Neural cell (in vitro differentiated cells): ENCODE measurements at regions not wholly inside any gene's neighbourhood (a gene's known extent, or its start where the extent isn't known, plus 50 kb on each side); places are given as distances from the start of the nearest gene placed in this dataset.

ENCODE experiments used
- H2AFZ ChIP-seq: fragments of 200-600, 300-800 bp; sonication (generic), shearing (Covaris generic); 2 replicates; pipeline ENCODE4 v1.6.0; 2014; ENCODE audit warnings: low read depth, mild to moderate bottlenecking, antibody characterized with exemption, low read length, moderate library complexity
- H3F3A ChIP-seq: fragments of 200-600 bp; shearing (Covaris generic); 2 replicates; pipeline ENCODE4 v1.6.1; 2016; ENCODE audit warnings: mild to moderate bottlenecking, moderate library complexity, mixed read lengths, antibody characterized with exemption, low read length; ENCODE audit not compliant: insufficient read depth, poor library complexity, severe bottlenecking
- H3K27ac ChIP-seq: fragments of 200-600, 300-800 bp; sonication (generic), shearing (Covaris generic); 2 replicates; pipeline ENCODE4 v1.5.1; 2014; ENCODE audit warnings: mild to moderate bottlenecking, low read length, moderate library complexity
- H3K27me3 ChIP-seq: fragments of 300-800, 200-600 bp; sonication (generic), shearing (Covaris generic); 2 replicates; pipeline ENCODE4 v1.6.0; 2014; ENCODE audit warnings: mild to moderate bottlenecking, low read depth, low read length, moderate library complexity; ENCODE audit not compliant: insufficient read depth
- H3K36me3 ChIP-seq: fragments of 300-800, 200-600 bp; sonication (generic), shearing (Covaris generic); 2 replicates; pipeline ENCODE4 v1.5.1; 2014; ENCODE audit warnings: mild to moderate bottlenecking, antibody characterized with exemption, low read length, moderate library complexity; ENCODE audit not compliant: insufficient read depth
- H3K4me2 ChIP-seq: fragments of 300-800, 200-600 bp; sonication (generic), shearing (Covaris generic); 2 replicates; pipeline ENCODE4 v1.6.0; 2014; ENCODE audit warnings: mild to moderate bottlenecking, low read length
- H3K4me3 ChIP-seq: fragments of 300-800, 200-600 bp; sonication (generic), shearing (Covaris generic); 2 replicates; pipeline ENCODE4 v1.5.1; 2014; ENCODE audit warnings: mild to moderate bottlenecking, low read length, moderate library complexity
- H3K79me2 ChIP-seq: fragments of 200-600 bp; shearing (Covaris generic); replicated peaks from 2 replicates; pipeline ENCODE4 v1.6.0; 2014; ENCODE audit warnings: mild to moderate bottlenecking, low read length, moderate library complexity; ENCODE audit not compliant: insufficient read depth
- H3K9ac ChIP-seq: fragments of 300-800, 200-600 bp; sonication (generic), shearing (Covaris generic); 2 replicates; pipeline ENCODE4 v1.6.1; 2016; ENCODE audit warnings: mild to moderate bottlenecking, low read length, mixed read lengths
- H3K9me2 ChIP-seq: fragments of 200-600 bp; shearing (Covaris generic); 2 replicates; pipeline ENCODE4 v1.6.1; 2016; ENCODE audit warnings: mild to moderate bottlenecking, low read length, mixed read lengths; ENCODE audit not compliant: insufficient read depth
- H3K9me3 ChIP-seq: fragments of 200-600, 300-800 bp; sonication (generic), shearing (Covaris generic); 2 replicates; pipeline ENCODE4 v1.6.1; 2016; ENCODE audit warnings: mild to moderate bottlenecking, mixed run types, low read length, moderate library complexity, mixed read lengths
- H4K20me1 ChIP-seq: fragments of 200-600 bp; shearing (Covaris generic); 2 replicates; pipeline ENCODE4 v1.6.1; 2016; ENCODE audit warnings: mild to moderate bottlenecking, mixed run types; ENCODE audit not compliant: insufficient read depth
- CTCF ChIP-seq: fragments of 450-650 bp; IDR thresholded peaks from 2 replicates; pipeline ENCODE4 v1.5.1; 2014; ENCODE audit warnings: antibody characterized with exemption, mild to moderate bottlenecking, moderate library complexity; ENCODE audit not compliant: poor library complexity, severe bottlenecking
- EP300 ChIP-seq: fragments of 450-650 bp; conservative IDR thresholded peaks from 2 replicates; pipeline ENCODE4 v1.6.1; 2014; ENCODE audit warnings: antibody characterized with exemption, mild to moderate bottlenecking, moderate library complexity; ENCODE audit not compliant: poor library complexity, severe bottlenecking
- EZH2 ChIP-seq: fragments of 200-600, 300-800 bp; shearing (Covaris generic), sonication (generic); IDR thresholded peaks from 2 replicates; pipeline ENCODE4 v1.6.1; 2014; ENCODE audit warnings: antibody characterized with exemption, low read length, borderline replicate concordance, mild to moderate bottlenecking; ENCODE audit not compliant: insufficient read depth, poor library complexity, severe bottlenecking
- MXI1 ChIP-seq: fragments of 450-650 bp; conservative IDR thresholded peaks from 2 replicates; pipeline ENCODE4 v1.6.1; 2014; ENCODE audit warnings: antibody characterized with exemption, mild to moderate bottlenecking; ENCODE audit not compliant: poor library complexity, severe bottlenecking
- POLR2AphosphoS5 ChIP-seq: IDR thresholded peaks from 2 replicates; pipeline ENCODE4 v1.6.1; 2012
- RAD21 ChIP-seq: fragments of 450-650 bp; conservative IDR thresholded peaks from 2 replicates; pipeline ENCODE4 v1.6.1; 2014; ENCODE audit warnings: antibody characterized with exemption, mild to moderate bottlenecking, moderate library complexity
- REST ChIP-seq: IDR thresholded peaks from 2 replicates; pipeline ENCODE4 v1.6.1; 2012; ENCODE audit warnings: borderline replicate concordance
- SMC3 ChIP-seq: fragments of 450-650 bp; conservative IDR thresholded peaks from 2 replicates; pipeline ENCODE4 v1.6.1; 2014; ENCODE audit warnings: antibody characterized with exemption, mild to moderate bottlenecking, moderate library complexity; ENCODE audit not compliant: poor library complexity
- TAF1 ChIP-seq: IDR thresholded peaks from 2 replicates; pipeline ENCODE4 v1.6.1; 2012; ENCODE audit warnings: low read depth

- Histone ChIP-seq H3K4me3 (no peak overlapping the region), H2AFZ (no peak overlapping the region), H3K9me3 (no peaks in the 10 kb centered on the region), H3F3A (no peaks in the 10 kb centered on the region), H3K9me2 (no peaks in the 10 kb centered on the region), H3K27ac (no peak overlapping the region), H3K36me3 (no peaks in the 10 kb centered on the region), H4K20me1 (no peaks in the 10 kb centered on the region), H3K79me2 (no peaks in the 10 kb centered on the region), H3K9ac (no peak overlapping the region), H3K27me3 (no peaks in the 10 kb centered on the region), H3K4me2 (no peak overlapping the region)
- TF ChIP-seq TAF1: no peak
- no peak for TF ChIP-seq POLR2AphosphoS5
Observed at GRCh38 chr10:64014281-64014680, 493.1 kb downstream of the REEP3 start.

GRCh38 chr10:64023926-64024470, 502.8 kb downstream of the REEP3 start:
- Histone ChIP-seq H3K9ac (no peak overlapping the region), H3K4me2 (no peak overlapping the region), H3K27me3 (no peaks in the 10 kb centered on the region), H3K27ac (no peak overlapping the region), H3F3A (no peaks in the 10 kb centered on the region), H2AFZ (no peak overlapping the region), H4K20me1 (no peaks in the 10 kb centered on the region), H3K9me2 (no peaks in the 10 kb centered on the region), H3K4me3 (no peak overlapping the region), H3K9me3 (no peaks in the 10 kb centered on the region), H3K79me2 (no peaks in the 10 kb centered on the region), H3K36me3 (no peaks in the 10 kb centered on the region)
- no peak for TF ChIP-seq MXI1

- no peaks in the 10 kb centered on the region for H3K9me2 ChIP-seq
- TF ChIP-seq TAF1 (no peak), MXI1 (no peak), RAD21 (no peak), POLR2AphosphoS5 (no peak), REST (no peak), EP300 (no peak), EZH2 (no peak), SMC3 (no peak), CTCF (no peak)
- H3F3A ChIP-seq: no peaks in the 10 kb centered on the region
- H3K4me2 ChIP-seq: no peak overlapping the region
- no peak overlapping the region for H2AFZ ChIP-seq
- no peak overlapping the region for H3K4me3 ChIP-seq
- no peaks in the 10 kb centered on the region for H3K79me2 ChIP-seq
- H3K27ac ChIP-seq: no peak overlapping the region
- no peaks in the 10 kb centered on the region for H4K20me1 ChIP-seq
- no peak overlapping the region for H3K9ac ChIP-seq
- H3K9me3 ChIP-seq: no peaks in the 10 kb centered on the region
- H3K36me3 ChIP-seq: no peaks in the 10 kb centered on the region
- H3K27me3 ChIP-seq: no peaks in the 10 kb centered on the region
Observed at GRCh38 chr10:64033711-64034110, 512.5 kb downstream of the REEP3 start.
